B cell (primary cell): ENCODE measurements at regions not wholly inside any gene's neighbourhood (a gene's known extent, or its start where the extent isn't known, plus 50 kb on each side); places are given as distances from the start of the nearest gene placed in this dataset.

Experiments used
- ATAC-seq: fragments of 200-7000 bp; cut with Tn5 transposase; one replicate; pipeline ENCODE4 v1.10.0; 2021; ENCODE audit warnings: low read depth, mild to moderate bottlenecking, moderate number of reproducible peaks, moderate library complexity
- CTCF ChIA-PET: fragments of 350-600 bp; sonication (Branson Sonifier 250); formaldehyde crosslinking; loops from one replicate; lab custom pipeline; 2021; ENCODE audit warnings: antibody characterized with exemption, inconsistent platforms; lab: Charles Lee
- POLR2A ChIA-PET: fragments of 350-600 bp; sonication (Branson Sonifier 250); formaldehyde crosslinking; loops from one replicate; lab custom pipeline; 2021; ENCODE audit warnings: antibody characterized with exemption; lab: Charles Lee
- DNase-seq: peaks from one replicate; pipeline ENCODE4 v3.0.0; 2013
- H2AFZ ChIP-seq: 2 replicates; pipeline ENCODE4 v1.6.1; 2012; ENCODE audit warnings: mild to moderate bottlenecking, low read depth, low read length; ENCODE audit not compliant: insufficient read depth, poor library complexity, severe bottlenecking
- H3K27ac ChIP-seq, 2 donors: 1 replicate in 1 of 2; 2 replicates in 1 of 2; pipeline ENCODE4 v1.5.1; 2012 to 2013; ENCODE audit warnings: low read length in 2 of 2, mild to moderate bottlenecking in 2 of 2, moderate library complexity in 1 of 2
- H3K27me3 ChIP-seq, 4 experiments: fragments of 200-600 bp in 1 of 4; sonication (generic) in 1 of 4; replicated peaks in 1 of 4; 1 replicate in 2 of 4; 2 replicates in 2 of 4; pipeline versions ENCODE4 v1.6.1 to v1.7.0; 2013 to 2016; ENCODE audit warnings: low read length in 3 of 4, mild to moderate bottlenecking in 2 of 4, mixed read lengths in 1 of 4, moderate library complexity in 1 of 4; ENCODE audit not compliant: insufficient read depth in 4 of 4, control insufficient read depth in 3 of 4; ENCODE audit errors: control extremely low read depth in 1 of 4
- H3K36me3 ChIP-seq, 2 experiments: replicated peaks in 1 of 2; 1 replicate in 1 of 2; 2 replicates in 1 of 2; pipeline versions ENCODE4 v1.6.1 to v1.7.1; 2013; ENCODE audit warnings: low read length in 1 of 2; ENCODE audit not compliant: insufficient read depth in 2 of 2, control insufficient read depth in 1 of 2; ENCODE audit errors: control extremely low read depth in 1 of 2, extremely low read depth in 1 of 2
- H3K4me1 ChIP-seq, 2 donors: fragments of 200-600 bp in 1 of 2; sonication (generic) in 1 of 2; 1 replicate in 1 of 2; 2 replicates in 1 of 2; pipeline versions ENCODE4 v1.5.1 to v1.6.1; 2013 to 2017; ENCODE audit warnings: low read length in 2 of 2; ENCODE audit not compliant: control insufficient read depth in 2 of 2, insufficient read depth in 2 of 2
- H3K4me2 ChIP-seq: replicated peaks from 2 replicates; pipeline ENCODE3; 2012; ENCODE audit warnings: mild to moderate bottlenecking, low read depth, low read length; ENCODE audit not compliant: poor library complexity, severe bottlenecking
- H3K4me3 ChIP-seq, 5 experiments: fragments of 200-600 bp in 1 of 5; sonication (generic) in 1 of 5; 1 replicate in 3 of 5; 2 replicates in 2 of 5; pipeline versions ENCODE4 v1.5.1 to v1.7.0; 2011 to 2016; ENCODE audit warnings: low read length in 4 of 5, mild to moderate bottlenecking in 4 of 5, low read depth in 2 of 5, control low read depth in 1 of 5, moderate library complexity in 1 of 5; ENCODE audit not compliant: insufficient read depth in 1 of 5; ENCODE audit errors: control extremely low read depth in 1 of 5, extremely low read depth in 1 of 5
- H3K79me2 ChIP-seq: fragments of 200-600 bp; sonication (generic); one replicate; pipeline ENCODE4 v1.6.0; 2016; ENCODE audit warnings: low read length; ENCODE audit not compliant: control insufficient read depth, insufficient read depth
- H3K9ac ChIP-seq: fragments of 200-600 bp; sonication (generic); 2 replicates; pipeline ENCODE4 v1.6.1; 2017; ENCODE audit warnings: mild to moderate bottlenecking, low read length, moderate library complexity
- H3K9me3 ChIP-seq, 3 donors: one replicate each; pipeline versions ENCODE4 v1.6.1 to v1.7.1; 2013; ENCODE audit warnings: low read length in 2 of 3; ENCODE audit not compliant: control insufficient read depth in 2 of 3, insufficient read depth in 1 of 3; ENCODE audit errors: control extremely low read depth in 1 of 3
- H4K20me1 ChIP-seq: 2 replicates; pipeline ENCODE4 v1.6.0; 2012; ENCODE audit warnings: mild to moderate bottlenecking, low read length; ENCODE audit not compliant: insufficient read depth, control insufficient read depth, poor library complexity, severe bottlenecking
- H3K27ac Mint-ChIP-seq: one replicate; pipeline ENCODE4 v1.8.0; 2021; ENCODE audit warnings: mixed read lengths
- H3K27me3 Mint-ChIP-seq: one replicate; pipeline ENCODE4 v1.8.0; 2021; ENCODE audit warnings: mixed read lengths
- H3K4me1 Mint-ChIP-seq: one replicate; pipeline ENCODE4 v1.8.0; 2021; ENCODE audit warnings: mixed read lengths
- H3K4me3 Mint-ChIP-seq: one replicate; pipeline ENCODE4 v1.8.0; 2021; ENCODE audit warnings: mixed read lengths
- H3K9me3 Mint-ChIP-seq: one replicate; pipeline ENCODE4 v1.8.0; 2022; ENCODE audit warnings: mixed read lengths; ENCODE audit not compliant: insufficient read depth
- EZH2 ChIP-seq: IDR thresholded peaks from 2 replicates; pipeline ENCODE4 v1.6.1; 2012; ENCODE audit warnings: borderline replicate concordance, low read depth, mild to moderate bottlenecking, moderate library complexity, low read length; ENCODE audit not compliant: insufficient read depth, poor library complexity, severe bottlenecking
- WGBS: methylation state at CpG from one replicate; pipeline ENCODE4 v1.1.5; 2013; ENCODE audit warnings: missing lambda C conversion rate; ENCODE audit not compliant: insufficient coverage; 5-methylcytosine and 5-hydroxymethylcytosine counted together
- intact Hi-C: fragments of 100-400 bp; cut with micrococcal nuclease; formaldehyde crosslinking; loops from one replicate; pipeline ENCODE4 v1.10.0; 2022
- TF ChIP-seq, protein P1 (sequence below): fragments of 200-600 bp; IDR thresholded peaks from one replicate; pipeline ENCODE4 v1.8.0; 2022; ENCODE audit warnings: antibody characterized with exemption, mild to moderate bottlenecking

DNA sequence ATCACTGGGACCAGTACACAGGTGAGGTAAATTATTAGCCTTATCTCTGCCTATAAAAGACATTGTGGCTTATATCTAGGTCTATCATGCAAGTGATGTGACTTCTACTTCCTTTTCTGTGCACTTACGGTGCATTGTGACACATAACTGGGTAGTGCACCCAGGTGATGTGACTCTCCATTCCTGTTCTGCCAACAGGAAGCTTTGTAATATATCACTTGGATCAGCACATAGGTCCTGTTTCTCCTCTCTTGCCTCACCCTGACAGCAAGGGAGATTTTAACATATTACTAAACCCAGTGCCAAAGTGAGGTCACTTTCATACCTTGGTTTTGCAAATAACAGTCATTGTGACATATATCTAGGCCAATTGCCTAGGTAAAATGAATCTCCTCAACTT is 1129.7 kb upstream of the AMELY start:
- no peaks in the 10 kb centered on the region for H3K27me3 ChIP-seq
- intact Hi-C loops: no loop called here
- H3K4me3 Mint-ChIP-seq: no peak overlapping the region
- H3K9me3 ChIP-seq: no peaks in the 10 kb centered on the region
- no peak overlapping the region for H3K4me2 ChIP-seq
- H3K79me2 ChIP-seq: no peaks in the 10 kb centered on the region
- ChIA-PET CTCF (no interaction called here), POLR2A (no interaction called here)
- TF ChIP-seq, protein P1, sequence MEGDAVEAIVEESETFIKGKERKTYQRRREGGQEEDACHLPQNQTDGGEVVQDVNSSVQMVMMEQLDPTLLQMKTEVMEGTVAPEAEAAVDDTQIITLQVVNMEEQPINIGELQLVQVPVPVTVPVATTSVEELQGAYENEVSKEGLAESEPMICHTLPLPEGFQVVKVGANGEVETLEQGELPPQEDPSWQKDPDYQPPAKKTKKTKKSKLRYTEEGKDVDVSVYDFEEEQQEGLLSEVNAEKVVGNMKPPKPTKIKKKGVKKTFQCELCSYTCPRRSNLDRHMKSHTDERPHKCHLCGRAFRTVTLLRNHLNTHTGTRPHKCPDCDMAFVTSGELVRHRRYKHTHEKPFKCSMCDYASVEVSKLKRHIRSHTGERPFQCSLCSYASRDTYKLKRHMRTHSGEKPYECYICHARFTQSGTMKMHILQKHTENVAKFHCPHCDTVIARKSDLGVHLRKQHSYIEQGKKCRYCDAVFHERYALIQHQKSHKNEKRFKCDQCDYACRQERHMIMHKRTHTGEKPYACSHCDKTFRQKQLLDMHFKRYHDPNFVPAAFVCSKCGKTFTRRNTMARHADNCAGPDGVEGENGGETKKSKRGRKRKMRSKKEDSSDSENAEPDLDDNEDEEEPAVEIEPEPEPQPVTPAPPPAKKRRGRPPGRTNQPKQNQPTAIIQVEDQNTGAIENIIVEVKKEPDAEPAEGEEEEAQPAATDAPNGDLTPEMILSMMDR: no peak
- no peak overlapping the region for H3K27ac ChIP-seq
- ATAC-seq (no peak), DNase-seq (no peak)
- no peaks in the 10 kb centered on the region for H3K4me1 ChIP-seq
- no peaks in the 10 kb centered on the region for H3K27me3 Mint-ChIP-seq
- H3K9me3 Mint-ChIP-seq: no peaks in the 10 kb centered on the region
- no peaks in the 10 kb centered on the region for H4K20me1 ChIP-seq
- H3K4me1 Mint-ChIP-seq: no peaks in the 10 kb centered on the region
- no peak overlapping the region for H3K27ac Mint-ChIP-seq
- no peak overlapping the region for H3K9ac ChIP-seq
- WGBS: no CpG with 5 or more reads among the region's 1 CpG
- no peak overlapping the region for H2AFZ ChIP-seq
- no peak overlapping the region for H3K4me3 ChIP-seq
- H3K36me3 ChIP-seq: no peaks in the 10 kb centered on the region

DNA sequence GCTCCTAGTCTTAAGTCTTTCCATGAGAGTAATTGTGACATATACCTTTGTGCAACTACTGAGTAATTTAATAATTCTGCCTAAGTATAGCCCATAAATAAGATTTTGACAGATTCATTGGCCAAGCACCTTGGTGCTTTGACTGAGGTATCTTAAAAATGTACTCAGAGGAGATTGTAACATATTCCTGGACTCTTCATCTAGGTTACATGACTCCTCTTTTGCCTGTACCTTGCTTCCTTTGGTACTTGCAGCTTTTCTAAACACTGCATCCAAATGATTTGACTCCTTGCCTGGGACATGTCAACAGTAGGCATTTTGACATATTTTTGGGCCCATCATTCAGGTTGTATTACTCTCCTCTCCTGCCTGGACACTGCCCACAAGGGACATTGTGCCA is 1125.0 kb upstream of the AMELY start:
- Mint-ChIP-seq H3K27ac (no peak overlapping the region), H3K4me3 (no peak overlapping the region), H3K9me3 (no peaks in the 10 kb centered on the region), H3K27me3 (no peaks in the 10 kb centered on the region), H3K4me1 (no peaks in the 10 kb centered on the region)
- no peak overlapping the region for H2AFZ ChIP-seq
- no peaks in the 10 kb centered on the region for H3K4me1 ChIP-seq
- TF ChIP-seq EZH2: no peak
- TF ChIP-seq, protein P1: no peak
- H4K20me1 ChIP-seq: no peaks in the 10 kb centered on the region
- no peaks in the 10 kb centered on the region for H3K27me3 ChIP-seq
- ATAC-seq (no peak), DNase-seq (no peak)
- CTCF ChIA-PET: no interaction called here
- H3K79me2 ChIP-seq: no peaks in the 10 kb centered on the region
- POLR2A ChIA-PET: no interaction called here
- no peak overlapping the region for H3K27ac ChIP-seq
- H3K4me2 ChIP-seq: no peak overlapping the region
- no peak overlapping the region for H3K9ac ChIP-seq
- no peaks in the 10 kb centered on the region for H3K36me3 ChIP-seq
- no peaks in the 10 kb centered on the region for H3K9me3 ChIP-seq
- no peak overlapping the region for H3K4me3 ChIP-seq
- intact Hi-C loops: no loop called here
